ENCODE measurements at regions not wholly inside any gene's neighbourhood (a gene's known extent, or its start where the extent isn't known, plus 50 kb on each side); places are given as distances from the start of the nearest gene placed in this dataset.

DNA sequence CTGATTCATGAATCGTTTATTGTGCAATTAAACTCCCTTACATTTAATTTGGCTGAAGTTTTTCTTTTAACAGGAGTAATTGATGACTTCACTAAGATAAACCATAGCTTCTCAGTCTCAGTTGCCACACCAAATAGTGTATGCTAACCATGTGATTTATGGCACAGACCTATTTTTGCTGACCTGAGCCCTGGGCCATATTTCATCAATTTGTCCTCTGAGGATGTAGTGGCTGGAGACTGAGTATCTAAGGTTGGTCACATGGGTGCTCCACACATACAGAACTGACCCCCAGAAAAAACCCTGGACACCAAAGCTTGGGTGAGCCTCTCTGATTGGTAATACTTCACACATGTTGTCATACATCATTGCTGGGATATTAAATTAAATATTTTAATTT is 255.1 kb downstream of the NEDD1 start:
- TF ChIP-seq, protein P1, sequence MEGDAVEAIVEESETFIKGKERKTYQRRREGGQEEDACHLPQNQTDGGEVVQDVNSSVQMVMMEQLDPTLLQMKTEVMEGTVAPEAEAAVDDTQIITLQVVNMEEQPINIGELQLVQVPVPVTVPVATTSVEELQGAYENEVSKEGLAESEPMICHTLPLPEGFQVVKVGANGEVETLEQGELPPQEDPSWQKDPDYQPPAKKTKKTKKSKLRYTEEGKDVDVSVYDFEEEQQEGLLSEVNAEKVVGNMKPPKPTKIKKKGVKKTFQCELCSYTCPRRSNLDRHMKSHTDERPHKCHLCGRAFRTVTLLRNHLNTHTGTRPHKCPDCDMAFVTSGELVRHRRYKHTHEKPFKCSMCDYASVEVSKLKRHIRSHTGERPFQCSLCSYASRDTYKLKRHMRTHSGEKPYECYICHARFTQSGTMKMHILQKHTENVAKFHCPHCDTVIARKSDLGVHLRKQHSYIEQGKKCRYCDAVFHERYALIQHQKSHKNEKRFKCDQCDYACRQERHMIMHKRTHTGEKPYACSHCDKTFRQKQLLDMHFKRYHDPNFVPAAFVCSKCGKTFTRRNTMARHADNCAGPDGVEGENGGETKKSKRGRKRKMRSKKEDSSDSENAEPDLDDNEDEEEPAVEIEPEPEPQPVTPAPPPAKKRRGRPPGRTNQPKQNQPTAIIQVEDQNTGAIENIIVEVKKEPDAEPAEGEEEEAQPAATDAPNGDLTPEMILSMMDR (IDR thresholded peaks at IDR 0.05), result no peak
- no peak for TF ChIP-seq POLR2A (IDR thresholded peaks at IDR 0.05)
